ENCODE measurements at regions not wholly inside any gene's neighbourhood (a gene's known extent, or its start where the extent isn't known, plus 50 kb on each side); places are given as distances from the start of the nearest gene placed in this dataset.

DNA sequence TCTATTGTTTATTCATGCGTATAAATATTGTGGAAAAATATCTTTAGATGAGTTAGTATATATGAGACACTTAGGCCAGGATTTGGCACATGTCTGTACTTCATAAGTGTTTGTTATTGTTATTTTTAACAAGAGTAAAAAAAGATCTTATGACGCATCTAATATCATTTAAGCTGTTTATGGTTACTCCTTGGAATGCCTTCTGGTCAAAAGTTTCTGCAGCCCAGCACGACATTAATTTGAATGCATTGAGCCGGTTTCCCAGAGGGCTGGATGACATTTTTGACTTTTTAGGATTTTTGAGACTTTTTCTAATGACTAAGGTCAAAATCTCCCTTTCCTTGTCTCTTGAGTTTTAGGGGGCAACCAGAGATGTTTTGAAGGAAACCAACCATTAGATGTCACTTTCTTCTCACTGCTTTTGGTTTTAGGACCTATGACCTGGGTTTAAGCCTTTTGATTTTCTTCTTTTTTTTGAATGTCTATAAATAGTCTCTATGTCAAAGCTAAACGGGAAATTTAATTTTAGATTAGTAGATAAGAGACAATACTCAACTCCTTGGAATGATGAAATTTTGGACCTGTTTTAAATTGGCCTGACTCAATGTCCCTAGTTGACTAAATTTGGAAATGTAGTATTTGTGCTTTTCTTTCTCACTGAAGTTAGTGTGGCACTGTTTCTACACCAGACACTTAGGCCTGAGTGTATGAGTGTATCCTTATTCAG, 215.5 kb downstream of the AEBP2 start:
- DNase-seq (ENCODE audit: extremely low spot score in 2 of 2) = no peak
- Histone ChIP-seq H3K9me3 (no peaks in the 10 kb centered on the region), H3K36me3 (no peaks in the 10 kb centered on the region), H3K27ac (peak overlapping the region; percentile 22), H3K4me1 (no peaks in the 10 kb centered on the region), H3K4me3 (no peak overlapping the region), H3K27me3 (no peaks in the 10 kb centered on the region)
- intact Hi-C loops (cut with DNase I) = no loop called here
- TF ChIP-seq POLR2A (IDR thresholded peaks at IDR 0.05) (no peak), POLR2AphosphoS5 (IDR thresholded peaks at IDR 0.05; ENCODE audit: insufficient read depth in 1 of 2, low read depth in 1 of 2) (no peak)
- TF ChIP-seq, protein P1, sequence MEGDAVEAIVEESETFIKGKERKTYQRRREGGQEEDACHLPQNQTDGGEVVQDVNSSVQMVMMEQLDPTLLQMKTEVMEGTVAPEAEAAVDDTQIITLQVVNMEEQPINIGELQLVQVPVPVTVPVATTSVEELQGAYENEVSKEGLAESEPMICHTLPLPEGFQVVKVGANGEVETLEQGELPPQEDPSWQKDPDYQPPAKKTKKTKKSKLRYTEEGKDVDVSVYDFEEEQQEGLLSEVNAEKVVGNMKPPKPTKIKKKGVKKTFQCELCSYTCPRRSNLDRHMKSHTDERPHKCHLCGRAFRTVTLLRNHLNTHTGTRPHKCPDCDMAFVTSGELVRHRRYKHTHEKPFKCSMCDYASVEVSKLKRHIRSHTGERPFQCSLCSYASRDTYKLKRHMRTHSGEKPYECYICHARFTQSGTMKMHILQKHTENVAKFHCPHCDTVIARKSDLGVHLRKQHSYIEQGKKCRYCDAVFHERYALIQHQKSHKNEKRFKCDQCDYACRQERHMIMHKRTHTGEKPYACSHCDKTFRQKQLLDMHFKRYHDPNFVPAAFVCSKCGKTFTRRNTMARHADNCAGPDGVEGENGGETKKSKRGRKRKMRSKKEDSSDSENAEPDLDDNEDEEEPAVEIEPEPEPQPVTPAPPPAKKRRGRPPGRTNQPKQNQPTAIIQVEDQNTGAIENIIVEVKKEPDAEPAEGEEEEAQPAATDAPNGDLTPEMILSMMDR (IDR thresholded peaks at IDR 0.05) = no peak

DNA sequence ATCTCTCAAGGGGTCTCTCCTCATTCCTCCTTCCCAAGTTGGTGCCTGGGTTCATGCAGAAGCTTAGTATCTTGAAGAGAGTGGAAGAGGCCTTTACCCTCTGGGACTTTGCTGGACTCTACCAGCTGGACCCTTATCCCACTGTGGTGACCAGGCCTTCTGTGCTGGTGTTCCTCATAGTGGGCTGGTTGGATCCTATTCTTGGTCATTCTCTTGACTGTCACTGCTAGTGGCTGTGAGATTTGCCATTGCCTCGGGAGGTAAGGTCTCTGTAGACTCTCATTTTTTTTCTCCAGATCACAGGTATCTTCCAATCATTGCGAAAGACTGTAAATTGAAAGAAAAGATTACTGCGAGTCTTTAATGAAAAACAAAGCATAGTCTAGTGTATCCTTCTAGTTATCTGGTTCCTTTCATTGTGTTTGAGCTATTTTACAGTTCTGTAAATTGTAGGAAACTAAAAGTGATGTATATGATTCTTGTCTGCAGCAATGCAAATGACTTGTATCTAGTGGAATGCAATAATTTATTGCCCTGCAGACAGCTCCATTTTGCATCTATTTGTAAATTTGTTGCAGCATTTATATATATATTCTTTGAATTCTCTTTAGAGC, 217.9 kb downstream of the AEBP2 start:
- no peak for TF ChIP-seq POLR2AphosphoS5 (IDR thresholded peaks at IDR 0.05; ENCODE audit: insufficient read depth in 1 of 2, low read depth in 1 of 2)
- TF ChIP-seq POLR2A (IDR thresholded peaks at IDR 0.05) = no peak
- TF ChIP-seq, protein P1 (IDR thresholded peaks at IDR 0.05) = no peak
- Histone ChIP-seq H3K27me3 (no peaks in the 10 kb centered on the region), H3K9me3 (no peaks in the 10 kb centered on the region), H3K27ac (no peak overlapping the region), H3K36me3 (no peaks in the 10 kb centered on the region), H3K4me3 (no peak overlapping the region), H3K4me1 (no peaks in the 10 kb centered on the region)
- DNase-seq (ENCODE audit: extremely low spot score in 2 of 2) = no peak
- intact Hi-C loops (cut with DNase I) = no loop called here

DNA sequence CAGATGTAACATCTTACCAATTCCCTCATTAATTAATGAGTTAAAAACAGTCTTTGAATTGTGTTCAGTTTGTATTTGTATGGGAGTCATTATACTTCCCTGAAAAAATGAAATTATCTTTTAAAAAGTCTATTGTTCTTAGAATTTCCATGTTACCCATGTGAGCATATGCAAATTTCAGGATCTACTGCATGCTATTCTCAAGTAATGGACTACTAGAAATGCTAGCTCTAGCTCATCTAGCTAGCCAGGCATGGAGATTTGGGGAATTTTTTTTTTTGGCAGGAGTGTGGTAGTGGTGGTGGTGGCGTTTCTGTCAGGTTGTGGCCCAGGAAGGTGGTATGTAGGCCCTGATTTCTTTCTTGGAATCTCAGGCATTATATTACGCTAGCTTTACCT, 218.4 kb downstream of the AEBP2 start:
- no peaks in the 10 kb centered on the region for H3K9me3 ChIP-seq
- DNase-seq (ENCODE audit: extremely low spot score in 2 of 2) = no peak
- no peaks in the 10 kb centered on the region for H3K27me3 ChIP-seq
- H3K4me3 ChIP-seq = no peak overlapping the region
- intact Hi-C loops (cut with DNase I) = no loop called here
- no peak for TF ChIP-seq POLR2A (IDR thresholded peaks at IDR 0.05)
- TF ChIP-seq, protein P1 (IDR thresholded peaks at IDR 0.05) = no peak
- TF ChIP-seq POLR2AphosphoS5 (IDR thresholded peaks at IDR 0.05; ENCODE audit: insufficient read depth in 1 of 2, low read depth in 1 of 2) = no peak
- H3K4me1 ChIP-seq = no peaks in the 10 kb centered on the region
- no peaks in the 10 kb centered on the region for H3K36me3 ChIP-seq
- H3K27ac ChIP-seq = no peak overlapping the region

DNA sequence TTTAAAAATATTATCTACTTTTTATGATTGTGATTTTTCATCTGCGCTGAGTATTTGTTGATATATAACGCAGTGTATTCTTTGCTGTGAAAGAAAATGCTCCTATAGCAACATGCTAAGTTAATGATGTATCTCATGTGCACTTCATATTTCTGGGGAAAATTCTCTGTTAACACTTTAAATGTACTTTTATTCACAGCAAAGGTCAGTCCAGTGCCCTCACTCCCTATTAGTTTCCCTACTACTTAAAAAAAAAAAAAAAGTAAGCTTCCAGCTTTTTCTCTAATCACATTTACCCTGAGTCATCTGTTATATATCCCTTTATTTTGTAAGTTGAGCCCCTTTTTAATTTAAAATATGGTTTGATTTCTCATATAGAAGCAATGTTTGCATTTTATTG, 219.8 kb downstream of the AEBP2 start:
- Histone ChIP-seq H3K27ac (no peak overlapping the region), H3K27me3 (no peaks in the 10 kb centered on the region), H3K36me3 (no peaks in the 10 kb centered on the region), H3K4me1 (no peaks in the 10 kb centered on the region), H3K9me3 (no peaks in the 10 kb centered on the region), H3K4me3 (no peak overlapping the region)
- intact Hi-C loops (cut with DNase I) = no loop called here
- no peak for DNase-seq (ENCODE audit: extremely low spot score in 2 of 2)
- TF ChIP-seq POLR2A (IDR thresholded peaks at IDR 0.05) = no peak
- no peak for TF ChIP-seq POLR2AphosphoS5 (IDR thresholded peaks at IDR 0.05; ENCODE audit: insufficient read depth in 1 of 2, low read depth in 1 of 2)
- TF ChIP-seq, protein P1 (IDR thresholded peaks at IDR 0.05) = no peak

DNA sequence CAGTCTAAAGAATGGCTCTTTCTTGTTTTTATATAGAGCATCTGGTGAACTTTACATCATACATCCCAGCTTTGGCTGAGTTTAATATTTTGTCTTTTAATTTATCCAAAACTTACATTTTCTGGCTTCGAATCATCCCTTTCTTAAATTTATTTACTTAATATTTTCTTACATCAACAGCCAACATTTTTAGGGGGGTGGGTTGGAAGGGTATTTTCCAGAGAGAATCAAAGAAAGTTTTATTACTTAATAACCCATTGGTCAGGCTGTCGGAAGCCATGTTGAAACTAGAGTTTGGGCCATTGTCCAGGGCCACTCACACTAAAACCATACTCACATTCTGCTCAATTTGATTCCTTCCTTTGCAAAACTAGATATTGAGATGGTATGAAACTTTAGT, 220.2 kb downstream of the AEBP2 start:
- no peaks in the 10 kb centered on the region for H3K27me3 ChIP-seq
- no peaks in the 10 kb centered on the region for H3K36me3 ChIP-seq
- no peak for DNase-seq (ENCODE audit: extremely low spot score in 2 of 2)
- no peaks in the 10 kb centered on the region for H3K4me1 ChIP-seq
- TF ChIP-seq POLR2A (IDR thresholded peaks at IDR 0.05) (no peak), POLR2AphosphoS5 (IDR thresholded peaks at IDR 0.05; ENCODE audit: insufficient read depth in 1 of 2, low read depth in 1 of 2) (no peak)
- TF ChIP-seq, protein P1 (IDR thresholded peaks at IDR 0.05) = no peak
- intact Hi-C loops (cut with DNase I) = no loop called here
- H3K9me3 ChIP-seq = no peaks in the 10 kb centered on the region
- H3K27ac ChIP-seq = no peak overlapping the region
- no peak overlapping the region for H3K4me3 ChIP-seq
